Fibroblast of peridontal ligament (primary cell): ENCODE measurements at regions not wholly inside any gene's neighbourhood (a gene's known extent, or its start where the extent isn't known, plus 50 kb on each side); places are given as distances from the start of the nearest gene placed in this dataset.

ENCODE experiments used
- DNase-seq: peaks from one replicate; pipeline ENCODE4 v3.0.0-alpha.2; 2010; ENCODE audit errors: extremely low read depth

- no peak for DNase-seq
These were observed 102.0 kb upstream of the ARID2 start for GRCh38 chr12:45627407-45628069.

- DNase-seq: no peak
These were observed 100.2 kb upstream of the ARID2 start for GRCh38 chr12:45629292-45629691.

- no peak for DNase-seq
These were observed 95.8 kb upstream of the ARID2 start for GRCh38 chr12:45633733-45634132.

GRCh38 chr12:45634273-45634917 is 95.1 kb upstream of the ARID2 start:
- no peak for DNase-seq

GRCh38 chr12:45637242-45637641 is 92.3 kb upstream of the ARID2 start:
- no peak for DNase-seq

- peak; percentile 87 for DNase-seq
These were observed 91.8 kb upstream of the ARID2 start for GRCh38 chr12:45637706-45638105.

- no peak for DNase-seq
These were observed 91.1 kb upstream of the ARID2 start for GRCh38 chr12:45638386-45638785.

GRCh38 chr12:45644541-45644940 is 85.0 kb upstream of the ARID2 start:
- peak; percentile 72 for DNase-seq

- no peak for DNase-seq
These were observed 82.5 kb upstream of the ARID2 start for GRCh38 chr12:45646851-45647581.

GRCh38 chr12:45648070-45648469 is 81.4 kb upstream of the ARID2 start:
- DNase-seq: no peak

GRCh38 chr12:45651029-45651428 is 78.5 kb upstream of the ARID2 start:
- no peak for DNase-seq

- DNase-seq: no peak
These were observed 75.4 kb upstream of the ARID2 start for GRCh38 chr12:45654002-45654665.

- DNase-seq: no peak
These were observed 74.3 kb upstream of the ARID2 start for GRCh38 chr12:45655186-45655585.

- DNase-seq: no peak
These were observed 73.8 kb upstream of the ARID2 start for GRCh38 chr12:45655743-45656142.

- no peak for DNase-seq
These were observed 71.5 kb upstream of the ARID2 start for GRCh38 chr12:45658020-45658419.

GRCh38 chr12:45660330-45660729 is 69.2 kb upstream of the ARID2 start:
- peak; percentile 38 for DNase-seq

GRCh38 chr12:45663455-45663854 is 66.1 kb upstream of the ARID2 start:
- no peak for DNase-seq

GRCh38 chr12:45665941-45666340 is 63.6 kb upstream of the ARID2 start:
- no peak for DNase-seq

- DNase-seq: no peak
These were observed 63.1 kb upstream of the ARID2 start for GRCh38 chr12:45666396-45666795.

GRCh38 chr12:45666816-45667215 is 62.7 kb upstream of the ARID2 start:
- no peak for DNase-seq

- DNase-seq: no peak
These were observed 61.7 kb upstream of the ARID2 start for GRCh38 chr12:45667761-45668160.

GRCh38 chr12:45668641-45669040 is 60.9 kb upstream of the ARID2 start:
- no peak for DNase-seq
